Activated CD4-positive, CD25-positive, alpha-beta regulatory T cell treated with anti-CD3 and anti-CD28 coated beads, Interleukin-2, amount 50 U/mL, for 72 hours (primary cell): ENCODE measurements at regions not wholly inside any gene's neighbourhood (a gene's known extent, or its start where the extent isn't known, plus 50 kb on each side); places are given as distances from the start of the nearest gene placed in this dataset.
"Not testable (repeated sequence)": the region's sequence is repeated elsewhere in the genome, so short reads cannot be mapped to it uniquely, and the experiment has no call there.

Source experiments
- DNase-seq: peaks from one replicate; pipeline ENCODE4 v3.0.0; 2021

DNA sequence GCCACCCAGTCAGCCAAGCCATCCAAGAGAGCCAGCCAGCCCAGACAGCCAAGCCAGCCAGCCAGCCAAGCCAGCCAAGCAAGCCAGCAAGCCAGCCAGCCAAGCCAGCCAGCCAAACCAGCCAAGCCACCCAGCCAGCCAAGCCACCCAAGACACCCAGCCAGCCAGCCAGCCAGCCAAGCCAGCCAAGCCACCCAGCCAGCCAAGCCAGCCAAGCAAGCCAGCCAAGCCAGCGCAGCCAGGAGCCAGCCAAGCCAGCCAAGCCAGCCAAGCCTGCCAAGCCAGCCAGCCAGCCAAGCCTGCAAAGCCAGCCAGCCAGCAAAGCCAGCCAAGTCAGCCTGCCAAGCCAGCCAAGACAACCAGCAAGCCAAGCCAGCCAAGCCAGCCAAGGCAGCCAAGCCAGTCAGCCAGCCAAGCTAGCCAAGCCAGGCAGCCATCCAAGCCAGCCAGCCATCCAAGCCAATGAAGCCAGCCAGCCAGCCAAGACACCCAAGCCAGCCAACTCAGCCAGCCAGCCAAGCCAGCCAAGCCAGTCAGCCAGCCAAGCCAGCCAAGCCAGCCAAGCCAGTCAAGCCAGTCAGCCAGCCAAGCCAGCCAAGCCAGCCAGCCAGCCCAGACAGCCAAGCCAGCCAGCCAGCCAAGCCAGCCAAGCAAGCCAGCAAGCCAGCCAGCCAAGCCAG, 332.2 kb upstream of the PLGLB2 start:
- not testable (repeated sequence) for DNase-seq

DNA sequence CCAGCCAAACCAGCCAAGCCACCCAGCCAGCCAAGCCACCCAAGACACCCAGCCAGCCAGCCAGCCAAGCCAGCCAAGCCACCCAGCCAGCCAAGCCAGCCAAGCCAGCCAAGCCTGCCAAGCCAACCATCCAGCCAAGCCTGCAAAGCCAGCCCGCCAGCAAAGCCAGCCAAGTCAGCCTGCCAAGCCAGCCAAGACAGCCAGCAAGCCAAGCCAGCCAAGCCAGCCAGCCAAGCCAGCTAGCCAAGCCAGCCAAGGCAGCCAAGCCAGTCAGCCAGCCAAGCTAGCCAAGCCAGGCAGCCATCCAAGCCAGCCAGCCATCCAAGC, 331.7 kb upstream of the PLGLB2 start:
- DNase-seq, result not testable (repeated sequence)

DNA sequence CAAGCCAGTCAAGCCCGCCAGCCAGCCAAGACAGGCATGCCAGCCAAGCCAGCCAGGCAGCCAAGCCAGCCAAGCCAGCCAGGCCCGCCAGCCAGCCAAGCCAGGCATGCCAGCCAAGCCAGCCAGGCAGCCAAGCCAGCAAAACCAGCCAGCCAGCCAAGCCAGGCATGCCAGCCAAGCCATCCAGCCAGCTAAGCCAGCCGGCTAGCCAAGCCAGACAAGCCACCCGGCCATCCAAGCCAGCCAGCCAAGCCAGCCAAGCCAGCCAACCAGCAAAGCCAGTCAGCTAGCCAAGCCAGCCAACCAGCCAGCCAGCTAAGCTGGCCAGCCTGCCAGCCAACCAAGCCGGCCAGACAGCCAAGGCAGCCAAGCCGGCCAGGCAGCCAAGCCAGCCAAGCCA, 330.7 kb upstream of the PLGLB2 start:
- DNase-seq, result not testable (repeated sequence)

DNA sequence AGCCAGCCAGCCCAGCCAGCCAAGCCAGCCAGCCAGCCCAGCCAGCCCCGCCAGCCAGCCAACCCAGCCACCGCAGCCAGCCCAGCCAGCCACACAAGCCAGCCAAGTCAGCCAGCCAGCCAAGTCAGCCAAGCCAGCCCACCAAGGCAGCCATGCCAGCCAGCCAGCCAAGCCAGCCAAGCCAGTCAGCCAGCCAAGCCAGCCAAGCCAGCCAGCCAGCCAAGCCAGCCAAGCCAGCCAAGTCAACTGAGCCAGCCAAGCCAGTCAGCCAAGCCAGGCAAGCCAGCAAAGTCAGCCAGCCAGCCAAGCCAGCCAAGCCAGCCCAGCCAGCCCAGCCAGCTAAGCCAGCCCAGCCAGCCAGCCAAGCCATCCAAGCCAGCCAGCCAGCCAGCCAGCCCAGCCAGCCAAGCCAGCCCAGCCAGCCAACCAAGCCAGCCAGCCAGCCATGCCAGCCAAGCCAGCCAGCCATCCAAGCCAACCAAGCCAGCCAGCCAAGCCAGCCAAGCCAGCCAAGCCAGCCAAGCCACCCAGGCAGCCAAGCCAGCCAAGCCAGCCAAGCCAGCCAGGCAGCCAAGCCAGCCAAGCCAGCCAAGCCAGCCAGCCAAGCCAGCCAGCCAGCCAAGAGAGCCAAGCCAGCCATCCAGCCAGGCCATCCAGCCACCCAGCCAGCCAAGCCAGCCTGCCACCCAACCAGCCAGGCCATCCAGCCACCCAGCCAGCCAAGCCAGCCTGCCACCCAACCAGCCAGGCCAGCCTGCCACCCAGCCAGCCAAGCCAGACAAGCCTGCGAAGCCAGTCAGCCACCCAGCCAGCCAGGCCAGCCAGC, 329.9 kb upstream of the PLGLB2 start:
- DNase-seq, result not testable (repeated sequence)

DNA sequence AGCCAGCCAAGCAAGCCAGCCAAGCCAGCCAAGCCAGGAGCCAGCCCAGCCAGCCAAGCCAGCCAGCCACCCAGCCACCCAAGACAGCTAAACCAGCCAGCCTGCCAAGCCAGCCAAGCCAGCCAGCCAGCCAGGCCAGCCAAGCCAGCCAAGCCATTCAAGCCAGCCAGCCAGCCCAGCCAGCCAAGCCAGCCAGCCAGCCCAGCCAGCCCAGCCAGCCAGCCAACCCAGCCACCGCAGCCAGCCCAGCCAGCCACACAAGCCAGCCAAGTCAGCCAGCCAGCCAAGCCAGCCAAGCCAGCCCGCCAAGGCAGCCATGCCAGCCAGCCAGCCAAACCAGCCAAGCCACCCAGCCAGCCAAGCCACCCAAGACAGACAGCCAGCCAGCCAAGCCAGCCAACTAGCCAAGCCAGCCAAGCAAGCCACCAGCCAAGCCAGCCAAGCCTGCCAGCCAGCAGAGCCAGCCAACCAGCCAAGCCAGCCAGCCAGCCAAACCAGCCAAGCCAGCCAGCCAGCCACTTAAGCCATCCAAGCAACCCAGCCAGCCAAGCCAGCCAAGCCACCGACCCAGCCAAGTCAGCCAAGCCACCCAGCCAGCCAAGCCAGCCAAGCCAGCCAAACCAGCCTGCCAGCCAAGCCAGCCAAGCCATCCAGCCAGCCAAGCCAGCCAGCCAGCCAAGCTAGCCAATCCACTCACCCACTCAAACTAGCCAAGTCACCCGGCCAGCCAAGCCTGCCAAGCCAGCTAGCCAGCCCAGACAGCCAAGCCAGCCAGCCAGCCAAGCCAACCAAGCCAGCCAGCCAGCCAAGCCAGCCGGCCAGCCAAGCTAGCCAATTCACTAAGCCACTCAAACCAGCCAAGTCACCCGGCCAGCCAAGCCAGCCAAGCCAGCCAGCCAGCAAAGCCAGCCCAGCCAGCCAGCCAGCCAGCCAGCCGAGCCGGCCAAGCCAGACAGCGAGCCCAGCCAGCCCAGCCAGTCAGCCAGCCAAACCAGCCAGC, 328.8 kb upstream of the PLGLB2 start:
- DNase-seq, result peak; percentile 42

DNA sequence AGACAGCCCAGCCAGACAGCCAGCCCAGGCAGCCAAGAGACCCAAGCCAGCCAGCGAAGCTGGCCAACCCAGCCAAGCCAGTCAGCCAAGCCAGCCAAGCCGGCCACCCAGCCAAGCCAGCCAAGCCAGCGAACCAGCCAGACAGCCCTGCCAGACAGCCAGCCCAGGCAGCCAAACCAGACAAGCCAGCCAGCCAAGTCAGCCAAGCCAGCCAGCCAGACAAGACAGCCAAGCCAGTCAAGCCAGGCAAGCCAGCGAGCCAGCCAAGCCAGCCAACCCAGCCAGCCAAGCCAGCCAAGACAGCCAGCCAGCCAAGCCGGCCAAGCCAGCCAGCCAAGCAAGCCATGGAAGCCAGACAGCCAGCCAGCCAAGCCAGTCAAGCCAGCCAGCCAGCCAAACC, 327.9 kb upstream of the PLGLB2 start:
- not testable (repeated sequence) for DNase-seq

DNA sequence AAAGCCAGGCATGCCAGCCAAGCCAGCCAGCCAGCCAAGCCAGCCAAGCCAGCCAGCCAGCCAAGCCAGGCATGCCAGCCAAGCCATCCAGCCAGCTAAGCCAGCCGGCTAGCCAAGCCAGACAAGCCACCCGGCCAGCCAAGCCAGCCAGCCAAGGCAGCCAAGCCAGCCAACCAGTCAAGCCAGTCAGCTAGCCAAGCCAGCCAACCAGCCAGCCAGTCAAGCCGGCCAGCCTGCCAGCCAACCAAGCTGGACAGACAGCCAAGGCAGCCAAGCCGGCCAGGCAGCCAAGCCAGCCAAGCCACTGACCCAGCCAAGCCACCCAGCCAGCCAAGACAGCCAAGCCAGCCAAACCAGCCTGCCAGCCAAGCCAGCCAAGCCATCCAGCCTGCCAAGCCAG, 326.9 kb upstream of the PLGLB2 start:
- not testable (repeated sequence) for DNase-seq

DNA sequence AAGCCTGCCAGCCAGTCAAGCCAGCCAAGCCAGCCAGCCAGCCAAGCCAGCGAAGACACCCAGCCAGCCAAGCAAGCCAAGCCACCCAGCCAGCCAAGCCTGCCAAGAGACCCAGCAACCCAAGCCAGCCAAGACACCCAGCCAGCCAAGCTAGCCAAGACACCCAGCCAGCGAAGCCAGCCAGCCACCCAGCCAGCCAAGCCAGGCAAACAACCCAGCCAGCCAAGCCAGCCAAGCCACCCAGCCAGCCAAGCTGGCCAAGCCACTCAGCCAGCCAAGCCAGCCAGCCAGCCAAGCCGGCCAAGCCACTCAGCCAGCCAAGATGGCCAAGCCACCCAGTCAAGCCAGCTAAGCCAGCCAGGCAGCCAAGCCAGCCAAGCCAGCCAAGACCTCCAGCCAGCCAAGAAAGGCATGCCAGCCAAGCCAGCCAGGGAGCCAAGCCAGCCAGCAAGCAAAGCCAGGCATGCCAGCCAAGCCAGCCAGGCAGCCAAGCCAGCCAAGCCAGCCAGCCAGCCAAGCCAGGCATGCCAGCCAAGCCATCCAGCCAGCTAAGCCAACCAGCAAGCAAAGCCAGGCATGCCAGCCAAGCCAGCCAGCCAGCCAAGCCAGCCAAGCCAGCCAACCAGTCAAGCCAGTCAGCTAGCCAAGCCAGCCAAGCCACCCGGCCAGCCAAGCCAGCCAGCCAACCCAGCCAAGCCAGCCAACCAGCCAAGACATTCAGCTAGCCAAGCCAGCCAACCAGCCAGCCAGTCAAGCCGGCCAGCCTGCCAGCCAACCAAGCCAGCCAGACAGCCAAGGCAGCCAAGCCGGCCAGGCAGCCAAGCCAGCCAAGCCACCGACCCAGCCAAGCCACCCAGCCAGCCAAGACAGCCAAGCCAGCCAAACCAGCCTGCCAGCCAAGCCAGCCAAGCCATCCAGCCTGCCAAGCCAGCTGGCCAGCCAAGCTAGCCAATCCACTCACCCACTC, 323.8 kb upstream of the PLGLB2 start:
- not testable (repeated sequence) for DNase-seq

DNA sequence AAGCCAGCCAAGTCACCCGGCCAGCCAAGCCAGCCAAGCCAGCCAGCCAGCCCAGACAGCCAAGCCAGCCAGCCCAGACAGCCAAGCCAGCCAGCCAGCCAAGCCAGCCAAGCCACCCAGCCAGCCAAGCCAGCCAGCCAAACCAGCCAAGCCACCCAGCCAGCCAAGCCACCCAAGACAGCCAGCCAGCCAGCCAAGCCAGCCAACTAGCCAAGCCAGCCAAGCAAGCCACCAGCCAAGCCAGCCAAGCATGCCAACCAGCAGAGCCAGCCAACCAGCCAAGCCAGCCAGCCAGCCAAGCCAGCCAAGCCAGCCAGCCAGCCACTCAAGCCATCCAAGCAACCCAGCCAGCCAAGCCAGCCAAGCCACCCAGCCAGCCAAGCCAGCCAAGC, 323.1 kb upstream of the PLGLB2 start:
- DNase-seq, result not testable (repeated sequence)

DNA sequence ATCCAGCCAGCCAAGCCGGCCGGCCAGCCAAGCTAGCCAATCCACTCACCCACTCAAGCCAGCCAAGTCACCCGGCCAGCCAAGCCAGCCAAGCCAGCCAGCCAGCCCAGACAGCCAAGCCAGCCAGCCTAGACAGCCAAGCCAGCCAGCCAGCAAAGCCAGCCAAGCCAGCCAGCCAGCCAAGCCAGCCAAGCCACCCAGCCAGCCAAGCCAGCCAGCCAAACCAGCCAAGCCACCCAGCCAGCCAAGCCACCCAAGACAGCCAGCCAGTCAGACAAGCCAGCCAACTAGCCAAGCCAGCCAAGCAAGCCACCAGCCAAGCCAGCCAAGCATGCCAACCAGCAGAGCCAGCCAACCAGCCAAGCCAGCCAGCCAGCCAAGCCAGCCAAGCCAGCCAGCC, 322.7 kb upstream of the PLGLB2 start:
- DNase-seq, result not testable (repeated sequence)

DNA sequence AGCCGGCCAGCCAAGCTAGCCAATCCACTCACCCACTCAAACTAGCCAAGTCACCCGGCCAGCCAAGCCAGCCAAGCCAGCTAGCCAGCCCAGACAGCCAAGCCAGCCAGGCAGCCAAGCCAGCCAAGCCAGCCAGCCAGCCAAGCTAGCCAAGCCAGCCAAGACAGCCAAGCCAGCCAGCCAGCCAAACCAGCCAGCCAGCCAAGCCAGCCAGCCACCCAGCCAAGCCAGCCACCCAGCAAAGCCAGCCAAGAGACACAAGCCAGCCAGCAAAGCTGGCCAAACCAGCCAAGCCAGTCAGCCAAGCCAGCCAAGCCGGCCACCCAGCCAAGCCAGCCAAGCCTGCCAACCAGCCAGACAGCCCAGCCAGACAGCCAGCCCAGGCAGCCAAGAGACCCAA, 322.2 kb upstream of the PLGLB2 start:
- not testable (repeated sequence) for DNase-seq

DNA sequence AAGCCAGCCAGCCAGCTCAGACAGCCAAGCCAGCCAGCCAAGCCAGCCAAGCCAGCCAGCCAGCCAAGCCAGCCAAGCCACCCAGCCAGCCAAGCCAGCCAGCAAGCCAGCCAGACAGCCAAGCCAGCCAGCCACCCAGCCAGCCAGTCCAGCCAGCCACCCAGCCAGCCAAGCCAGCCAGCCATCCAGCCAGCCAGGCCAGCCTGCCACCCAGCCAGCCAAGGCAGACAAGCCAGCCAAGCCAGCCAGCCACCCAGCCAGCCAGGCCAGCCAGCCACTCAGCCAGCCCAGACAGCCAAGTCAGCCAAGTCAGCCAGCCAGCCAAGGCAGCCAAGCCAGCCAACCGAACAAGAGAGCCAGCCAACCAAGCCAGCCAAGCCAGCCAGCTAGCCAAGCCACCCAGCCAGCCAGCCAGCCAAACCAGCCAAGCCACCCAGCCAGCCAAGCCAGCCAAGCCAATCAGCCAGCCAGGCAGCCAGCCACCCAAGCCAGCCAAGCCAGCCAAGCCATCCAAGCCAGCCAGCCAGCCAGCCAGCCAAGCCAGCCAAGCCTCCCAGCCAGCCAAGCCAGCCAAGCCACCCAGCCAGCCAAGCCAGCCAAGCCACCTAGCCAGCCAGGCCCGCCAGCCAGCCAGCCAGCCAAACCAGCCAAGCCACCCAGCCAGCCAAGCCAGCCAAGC, 319.3 kb upstream of the PLGLB2 start:
- DNase-seq, result not testable (repeated sequence)

DNA sequence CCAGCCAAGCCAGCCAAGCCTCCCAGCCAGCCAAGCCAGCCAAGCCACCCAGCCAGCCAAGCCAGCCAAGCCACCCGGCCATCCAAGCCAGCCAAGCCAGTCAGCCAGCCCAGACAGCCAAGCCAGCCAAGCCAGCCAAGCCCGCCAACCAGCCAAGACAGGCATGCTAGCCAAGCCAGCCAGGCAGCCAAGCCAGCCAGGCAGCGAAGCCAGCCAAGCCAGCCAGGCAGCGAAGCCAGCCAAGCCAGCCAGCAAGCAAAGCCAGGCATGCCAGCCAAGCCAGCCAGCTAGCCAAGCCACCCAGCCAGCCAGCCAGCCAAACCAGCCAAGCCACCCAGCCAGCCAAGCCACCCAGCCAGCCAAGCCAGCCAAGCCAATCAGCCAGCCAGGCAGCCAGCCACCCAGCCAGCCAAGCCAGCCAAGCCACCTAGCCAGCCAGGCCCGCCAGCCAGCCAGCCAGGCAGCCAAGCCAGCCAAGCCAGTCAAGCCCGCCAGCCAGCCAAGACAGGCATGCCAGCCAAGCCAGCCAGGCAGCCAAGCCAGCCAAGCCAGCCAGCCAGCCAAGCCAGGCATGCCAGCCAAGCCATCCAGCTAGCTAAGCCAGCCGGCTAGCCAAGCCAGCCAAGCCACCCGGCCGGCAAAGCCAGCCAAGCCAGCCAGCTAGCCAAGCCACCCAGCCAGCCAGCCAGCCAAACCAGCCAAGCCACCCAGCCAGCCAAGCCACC, 318.5 kb upstream of the PLGLB2 start:
- DNase-seq, result not testable (repeated sequence)

DNA sequence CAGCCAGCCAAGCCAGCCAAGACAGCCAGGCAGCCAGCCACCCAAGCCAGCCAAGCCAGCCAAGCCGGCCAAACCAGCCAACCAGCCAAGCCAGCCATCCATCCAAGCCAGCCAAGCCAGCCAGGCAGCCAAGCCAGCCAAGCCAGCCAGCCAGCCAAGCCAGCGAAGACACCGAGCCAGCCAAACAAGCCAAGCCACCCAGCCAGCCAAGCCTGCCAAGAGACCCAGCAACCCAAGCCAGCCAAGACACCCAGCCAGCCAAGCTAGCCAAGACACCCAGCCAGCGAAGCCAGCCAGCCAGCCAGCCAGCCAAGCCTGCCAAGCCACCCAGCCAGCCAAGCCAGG, 318.0 kb upstream of the PLGLB2 start:
- not testable (repeated sequence) for DNase-seq

DNA sequence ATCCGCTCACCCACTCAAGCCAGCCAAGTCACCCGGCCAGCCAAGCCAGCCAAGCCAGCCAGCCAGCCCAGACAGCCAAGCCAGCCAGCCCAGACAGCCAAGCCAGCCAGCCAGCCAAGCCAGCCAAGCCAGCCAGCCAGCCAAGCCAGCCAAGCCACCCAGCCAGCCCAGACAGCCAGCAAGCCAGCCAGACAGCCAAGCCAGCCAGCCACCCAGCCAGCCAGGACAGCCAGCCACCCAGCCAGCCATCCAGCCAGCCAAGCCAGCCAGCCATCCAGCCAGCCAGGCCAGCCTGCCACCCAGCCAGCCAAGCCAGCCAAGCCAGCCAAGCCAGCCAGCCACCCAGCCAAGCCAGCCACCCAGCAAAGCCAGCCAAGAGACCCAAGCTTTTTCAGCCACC, 316.8 kb upstream of the PLGLB2 start:
- not testable (repeated sequence) for DNase-seq

DNA sequence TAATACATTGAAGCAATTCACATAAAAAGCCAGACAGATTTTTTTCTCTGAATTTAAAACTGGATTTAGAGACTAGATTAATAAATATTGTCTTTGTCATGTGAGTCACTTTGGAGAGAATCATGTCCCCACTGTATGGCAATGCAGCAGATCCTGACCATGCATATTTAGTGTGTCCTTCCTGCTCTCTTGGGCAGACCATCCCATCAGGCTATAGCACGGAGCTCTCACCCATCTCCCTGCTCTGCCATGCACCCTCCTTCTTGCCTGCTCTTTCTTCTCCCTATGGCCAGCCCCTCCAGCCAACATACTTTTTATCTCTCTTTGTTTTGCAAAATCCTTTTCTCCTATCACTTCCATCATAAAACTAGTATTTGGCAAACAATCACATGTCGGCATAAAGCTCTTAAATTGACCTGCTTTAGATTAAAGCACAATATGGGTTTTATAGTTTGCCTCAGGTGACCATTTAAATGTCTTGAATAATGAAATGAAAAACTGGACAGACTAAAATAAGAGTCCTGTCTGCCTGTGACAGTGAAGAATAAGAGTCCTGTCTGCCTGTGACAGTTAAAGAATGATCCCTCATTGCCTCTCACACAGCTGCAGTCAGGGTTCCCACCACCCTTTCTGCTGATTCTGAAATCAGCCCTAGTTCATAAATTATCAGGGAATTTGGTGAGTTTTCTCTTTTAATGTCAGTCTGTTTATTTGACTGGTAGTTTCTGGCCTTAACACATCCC, 315.0 kb upstream of the PLGLB2 start:
- not testable (repeated sequence) for DNase-seq

DNA sequence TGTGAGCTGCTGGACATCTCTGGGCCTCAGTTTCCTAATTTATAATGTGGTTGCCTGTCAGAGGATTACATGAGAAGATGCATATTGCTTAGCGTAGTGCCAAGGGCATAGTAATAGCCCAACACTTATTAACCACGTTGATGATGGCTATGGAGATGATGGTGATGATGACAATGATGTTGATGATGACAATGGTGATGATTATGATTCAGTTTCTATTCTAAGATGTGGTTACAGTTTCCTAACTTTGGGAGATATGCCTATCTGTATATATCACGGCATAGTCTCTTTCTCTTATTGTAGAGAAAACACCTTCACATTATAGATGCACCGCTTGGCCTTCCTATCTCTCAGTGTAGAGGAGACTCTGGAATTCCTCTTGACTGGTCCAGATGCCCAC, 311.9 kb upstream of the PLGLB2 start:
- DNase-seq, result not testable (repeated sequence)

DNA sequence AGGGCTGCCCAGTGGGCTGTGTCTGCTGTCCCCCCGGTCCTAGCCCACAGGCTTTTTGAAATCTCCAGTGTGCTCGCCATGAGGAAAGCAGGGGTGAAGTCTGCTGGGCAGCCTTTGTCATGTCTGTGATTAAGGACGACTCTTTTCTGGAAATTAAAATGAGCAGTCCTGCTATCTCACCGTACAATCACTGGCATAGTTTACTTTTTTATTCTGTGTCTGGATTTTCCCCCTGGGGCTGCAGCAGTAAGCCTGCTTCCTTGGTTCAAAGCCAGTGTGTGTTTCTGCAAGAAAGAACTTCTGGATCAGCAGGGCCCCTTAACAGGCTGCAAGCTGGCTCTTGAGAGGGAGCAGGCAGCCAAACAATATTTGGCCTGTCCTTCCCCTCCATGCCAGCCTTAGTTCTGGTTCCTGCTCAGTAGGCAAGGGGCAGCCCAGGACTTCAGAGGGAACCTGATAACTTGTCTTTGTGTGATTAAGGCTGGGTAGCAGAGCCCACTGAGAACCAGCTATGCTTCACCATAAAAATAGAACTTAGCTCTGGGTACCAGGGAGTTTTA, 310.1 kb upstream of the PLGLB2 start:
- DNase-seq, result not testable (repeated sequence)

DNA sequence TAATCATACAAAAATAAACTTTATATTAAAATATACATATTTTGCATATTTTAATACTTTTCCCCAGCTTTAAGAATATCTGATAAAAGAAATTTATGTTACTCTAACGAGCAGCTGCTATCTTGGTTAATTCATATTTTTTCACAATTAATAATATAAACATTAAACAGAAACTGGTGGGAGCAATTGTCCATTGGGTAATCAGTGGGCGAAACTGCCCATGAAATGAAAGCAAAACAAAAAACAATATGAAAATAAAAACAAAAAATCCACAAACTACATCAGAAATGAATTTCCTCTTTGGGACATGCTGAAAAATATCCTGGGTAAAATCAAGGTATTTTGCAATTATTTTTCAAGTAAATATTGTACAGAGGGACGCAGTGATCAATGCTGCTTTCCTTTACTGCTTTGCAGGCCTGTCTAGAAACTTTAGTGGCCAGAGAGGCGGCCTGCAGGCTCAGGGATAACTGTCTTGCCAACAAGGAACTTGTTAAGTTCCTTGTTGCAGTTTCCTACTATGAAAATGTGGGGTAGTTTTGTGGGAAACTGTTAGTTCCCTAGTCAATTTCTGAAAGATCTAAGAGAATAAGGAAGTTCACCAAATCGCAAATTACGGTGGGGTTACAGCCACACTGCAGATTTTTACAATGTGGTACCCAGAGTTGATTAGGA, 309.0 kb upstream of the PLGLB2 start:
- not testable (repeated sequence) for DNase-seq
